WTC11 (cell line): ENCODE measurements at regions not wholly inside any gene's neighbourhood (a gene's known extent, or its start where the extent isn't known, plus 50 kb on each side); places are given as distances from the start of the nearest gene placed in this dataset.

Experiments used
- CREB1 ChIP-seq: sonication (generic); formaldehyde crosslinking; IDR thresholded peaks from 2 replicates; pipeline ENCODE4 v1.8.0; 2023; ENCODE audit warnings: mild to moderate bottlenecking, missing genetic modification reagents
- E2F5 ChIP-seq: sonication (generic); formaldehyde crosslinking; IDR thresholded peaks from 2 replicates; pipeline ENCODE4 v1.8.1; 2022; ENCODE audit warnings: mild to moderate bottlenecking, moderate library complexity, missing genetic modification reagents
- MAX ChIP-seq: sonication (generic); formaldehyde crosslinking; IDR thresholded peaks from 2 replicates; pipeline ENCODE4 v1.8.0; 2022; ENCODE audit warnings: mild to moderate bottlenecking, missing genetic modification reagents
- NR1H2 ChIP-seq: sonication (generic); formaldehyde crosslinking; IDR thresholded peaks from 2 replicates; pipeline ENCODE4 v1.9.0; 2021; ENCODE audit warnings: mild to moderate bottlenecking, moderate library complexity, missing genetic modification reagents
- SMAD3 ChIP-seq: sonication (generic); formaldehyde crosslinking; IDR thresholded peaks from 2 replicates; pipeline ENCODE4 v1.8.0; 2022; ENCODE audit warnings: missing genetic modification reagents, mild to moderate bottlenecking, borderline replicate concordance
- SOX15 ChIP-seq: fragments of 250-450 bp; sonication (Bioruptor Pico); IDR thresholded peaks from 2 replicates; pipeline ENCODE4 v1.9.0; 2021; ENCODE audit warnings: mild to moderate bottlenecking
- TCF7 ChIP-seq: sonication (generic); formaldehyde crosslinking; IDR thresholded peaks from 2 replicates; pipeline ENCODE4 v1.8.0; 2022; ENCODE audit warnings: mild to moderate bottlenecking, low read depth, missing genetic modification reagents, moderate library complexity
- TP53 ChIP-seq: sonication (generic); formaldehyde crosslinking; IDR thresholded peaks from 2 replicates; pipeline ENCODE4 v1.8.1; 2023; ENCODE audit warnings: mild to moderate bottlenecking, missing genetic modification reagents
- ZMAT4 ChIP-seq: fragments of 250-450 bp; sonication (Bioruptor Pico); IDR thresholded peaks from 2 replicates; pipeline ENCODE4 v1.9.0; 2021; ENCODE audit warnings: mild to moderate bottlenecking
- TF ChIP-seq, protein P1 (sequence below): fragments of 200-600 bp; IDR thresholded peaks from 2 replicates; pipeline ENCODE4 v1.8.0; 2022; ENCODE audit warnings: antibody characterized with exemption
- TF ChIP-seq, protein P2 (sequence below): fragments of 250-450 bp; sonication (Bioruptor Pico); IDR thresholded peaks from 2 replicates; pipeline ENCODE4 v2.1.2; 2022; ENCODE audit warnings: mild to moderate bottlenecking, moderate library complexity

GRCh38 chr15:87135109-87135508 is 1055.4 kb downstream of the AGBL1 start:
- no peak for TF ChIP-seq TP53
- no peak for TF ChIP-seq SMAD3 (CRISPR knock-in tag)
- TF ChIP-seq, protein P1, sequence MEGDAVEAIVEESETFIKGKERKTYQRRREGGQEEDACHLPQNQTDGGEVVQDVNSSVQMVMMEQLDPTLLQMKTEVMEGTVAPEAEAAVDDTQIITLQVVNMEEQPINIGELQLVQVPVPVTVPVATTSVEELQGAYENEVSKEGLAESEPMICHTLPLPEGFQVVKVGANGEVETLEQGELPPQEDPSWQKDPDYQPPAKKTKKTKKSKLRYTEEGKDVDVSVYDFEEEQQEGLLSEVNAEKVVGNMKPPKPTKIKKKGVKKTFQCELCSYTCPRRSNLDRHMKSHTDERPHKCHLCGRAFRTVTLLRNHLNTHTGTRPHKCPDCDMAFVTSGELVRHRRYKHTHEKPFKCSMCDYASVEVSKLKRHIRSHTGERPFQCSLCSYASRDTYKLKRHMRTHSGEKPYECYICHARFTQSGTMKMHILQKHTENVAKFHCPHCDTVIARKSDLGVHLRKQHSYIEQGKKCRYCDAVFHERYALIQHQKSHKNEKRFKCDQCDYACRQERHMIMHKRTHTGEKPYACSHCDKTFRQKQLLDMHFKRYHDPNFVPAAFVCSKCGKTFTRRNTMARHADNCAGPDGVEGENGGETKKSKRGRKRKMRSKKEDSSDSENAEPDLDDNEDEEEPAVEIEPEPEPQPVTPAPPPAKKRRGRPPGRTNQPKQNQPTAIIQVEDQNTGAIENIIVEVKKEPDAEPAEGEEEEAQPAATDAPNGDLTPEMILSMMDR, result no peak
- TF ChIP-seq, protein P2, sequence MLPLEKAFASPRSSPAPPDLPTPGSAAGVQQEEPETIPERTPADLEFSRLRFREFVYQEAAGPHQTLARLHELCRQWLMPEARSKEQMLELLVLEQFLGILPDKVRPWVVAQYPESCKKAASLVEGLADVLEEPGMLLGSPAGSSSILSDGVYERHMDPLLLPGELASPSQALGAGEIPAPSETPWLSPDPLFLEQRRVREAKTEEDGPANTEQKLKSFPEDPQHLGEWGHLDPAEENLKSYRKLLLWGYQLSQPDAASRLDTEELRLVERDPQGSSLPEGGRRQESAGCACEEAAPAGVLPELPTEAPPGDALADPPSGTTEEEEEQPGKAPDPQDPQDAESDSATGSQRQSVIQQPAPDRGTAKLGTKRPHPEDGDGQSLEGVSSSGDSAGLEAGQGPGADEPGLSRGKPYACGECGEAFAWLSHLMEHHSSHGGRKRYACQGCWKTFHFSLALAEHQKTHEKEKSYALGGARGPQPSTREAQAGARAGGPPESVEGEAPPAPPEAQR (CRISPR knock-in tag), result no peak
- no peak for TF ChIP-seq SOX15
- no peak for TF ChIP-seq MAX (CRISPR knock-in tag)
- no peak for TF ChIP-seq ZMAT4 (CRISPR knock-in tag)
- no peak for TF ChIP-seq E2F5 (CRISPR knock-in tag)
- TF ChIP-seq CREB1 (CRISPR knock-in tag), result no peak
- no peak for TF ChIP-seq TCF7 (CRISPR knock-in tag)
- no peak for TF ChIP-seq NR1H2 (CRISPR knock-in tag)
